ENCODE measurements at regions not wholly inside any gene's neighbourhood (a gene's known extent, or its start where the extent isn't known, plus 50 kb on each side); places are given as distances from the start of the nearest gene placed in this dataset.

GRCh38 chr6:4401408-4402368, 266.3 kb upstream of the ECI2 start:
- H3K27me3 ChIP-seq: no peaks in the 10 kb centered on the region

GRCh38 chr6:4399656-4400055, 264.3 kb upstream of the ECI2 start:
- Histone ChIP-seq H3K36me3 (no peaks in the 10 kb centered on the region), H3K4me3 (no peak overlapping the region), H3K9me3 (no peaks in the 10 kb centered on the region), H3K27ac (no peak overlapping the region), H3K4me1 (peaks cover 0 to 13% (median 3%) of the 10 kb centered on the region in 4 donors), H3K27me3 (no peaks in the 10 kb centered on the region)
- in situ Hi-C loops (cut with MboI; ENCODE audit: low pct_ligation_motif_present in 1 of 4, low pct_unique_long_range_greater_than_20kb in 1 of 4, low sequenced_read_pairs in 3 of 4): no loop called here
- intact Hi-C loops (cut with DNase I; ENCODE audit: low total_unique reads): no loop called here
- DNase-seq: no peak
- TF ChIP-seq POLR2AphosphoS5 (IDR thresholded peaks at IDR 0.05) (no peak), CTCF (IDR thresholded peaks at IDR 0.05) (no peak), EP300 (IDR thresholded peaks at IDR 0.05; ENCODE audit: low read depth) (no peak), POLR2A (IDR thresholded peaks at IDR 0.05) (no peak)
- 60 to 74% methylated on average over 1 to 2 of the region's 2 CpGs for WGBS, 2 donors (ENCODE audit: low coverage in 1 of 2)

More at GRCh38 chr6:4401408-4402368, 266.3 kb upstream of the ECI2 start:
- H3K4me3 ChIP-seq: no peak overlapping the region
- H3K27ac ChIP-seq: peak overlapping the region in 1 of 4 donors; percentile 27
- TF ChIP-seq POLR2A (IDR thresholded peaks at IDR 0.05) (no peak), EP300 (IDR thresholded peaks at IDR 0.05; ENCODE audit: low read depth) (no peak), CTCF (IDR thresholded peaks at IDR 0.05) (no peak), POLR2AphosphoS5 (IDR thresholded peaks at IDR 0.05) (no peak)
- intact Hi-C loops (cut with DNase I; ENCODE audit: low total_unique reads) (no loop called here), in situ Hi-C loops (cut with MboI; ENCODE audit: low pct_ligation_motif_present in 1 of 4, low pct_unique_long_range_greater_than_20kb in 1 of 4, low sequenced_read_pairs in 3 of 4) (no loop called here)
- H3K9me3 ChIP-seq: no peaks in the 10 kb centered on the region
- no peaks in the 10 kb centered on the region for H3K36me3 ChIP-seq
- DNase-seq: no peak
- WGBS, 2 donors (ENCODE audit: low coverage in 1 of 2): 52 to 69% methylated on average over 8 to 19 of the region's 19 CpGs
- H3K4me1 ChIP-seq: peaks cover 0 to 13% (median 3%) of the 10 kb centered on the region in 4 donors

GRCh38 chr6:4398791-4399190, 263.4 kb upstream of the ECI2 start:
- DNase-seq: no peak
- Histone ChIP-seq H3K27me3 (no peaks in the 10 kb centered on the region), H3K27ac (no peak overlapping the region), H3K36me3 (no peaks in the 10 kb centered on the region), H3K4me3 (no peak overlapping the region), H3K9me3 (no peaks in the 10 kb centered on the region), H3K4me1 (peaks cover 0 to 17% (median 3%) of the 10 kb centered on the region in 4 donors)
- WGBS, 2 donors (ENCODE audit: low coverage in 1 of 2): 79 to 100% methylated on average over 1 to 3 of the region's 3 CpGs
- TF ChIP-seq POLR2A (IDR thresholded peaks at IDR 0.05) (no peak), EP300 (IDR thresholded peaks at IDR 0.05; ENCODE audit: low read depth) (no peak), POLR2AphosphoS5 (IDR thresholded peaks at IDR 0.05) (no peak), CTCF (IDR thresholded peaks at IDR 0.05) (no peak)
- in situ Hi-C loops (cut with MboI; ENCODE audit: low pct_ligation_motif_present in 1 of 4, low pct_unique_long_range_greater_than_20kb in 1 of 4, low sequenced_read_pairs in 3 of 4): no loop called here
- intact Hi-C loops (cut with DNase I; ENCODE audit: low total_unique reads): no loop called here

GRCh38 chr6:4397307-4397706, 261.9 kb upstream of the ECI2 start:
- in situ Hi-C loops (cut with MboI; ENCODE audit: low pct_ligation_motif_present in 1 of 4, low pct_unique_long_range_greater_than_20kb in 1 of 4, low sequenced_read_pairs in 3 of 4) (no loop called here), intact Hi-C loops (cut with DNase I; ENCODE audit: low total_unique reads) (no loop called here)
- TF ChIP-seq POLR2A (IDR thresholded peaks at IDR 0.05) (no peak), CTCF (IDR thresholded peaks at IDR 0.05) (no peak), EP300 (IDR thresholded peaks at IDR 0.05; ENCODE audit: low read depth) (no peak), POLR2AphosphoS5 (IDR thresholded peaks at IDR 0.05) (no peak)
- WGBS, 2 donors (ENCODE audit: low coverage in 1 of 2): 75 to 100% methylated on average over 3 to 5 of the region's 5 CpGs
- Histone ChIP-seq H3K9me3 (no peaks in the 10 kb centered on the region), H3K4me1 (peaks cover 0 to 13% (median 3%) of the 10 kb centered on the region in 4 donors), H3K27me3 (no peaks in the 10 kb centered on the region), H3K27ac (no peak overlapping the region), H3K36me3 (no peaks in the 10 kb centered on the region), H3K4me3 (no peak overlapping the region)
- no peak for DNase-seq

Data from transverse colon (tissue), 4 donors.